Right lobe of liver (tissue), 6 donors: ENCODE measurements at regions not wholly inside any gene's neighbourhood (a gene's known extent, or its start where the extent isn't known, plus 50 kb on each side); places are given as distances from the start of the nearest gene placed in this dataset.
"Not testable (repeated sequence)": the region's sequence is repeated elsewhere in the genome, so short reads cannot be mapped to it uniquely, and the experiment has no call there.

Source experiments
- ATAC-seq, 4 donors: fragments of 200-7000 bp; cut with Tn5 transposase; one replicate each; pipeline ENCODE4 v1.9.1; 2020; ENCODE audit warnings: mild to moderate bottlenecking in 4 of 4, moderate library complexity in 4 of 4
- DNase-seq, 3 donors: peaks; one replicate each; pipeline ENCODE4 v3.0.0-alpha.2; 2020
- H3K27ac ChIP-seq, 3 donors: fragments of 200-600 bp; one replicate each; pipeline ENCODE4 v1.8.0; 2022
- H3K27me3 ChIP-seq, 2 donors: fragments of 200-600 bp; one replicate each; pipeline ENCODE4 v1.8.0; 2022
- H3K36me3 ChIP-seq, 4 donors: fragments of 200-600 bp; sonication (generic) in 1 of 4; one replicate each; pipeline versions ENCODE4 v1.5.1 to v1.8.0; 2017 to 2022; ENCODE audit warnings: control low read depth in 1 of 4
- H3K4me1 ChIP-seq, 4 donors: fragments of 200-600 bp; sonication (generic) in 1 of 4; one replicate each; pipeline versions ENCODE4 v1.5.1 to v1.8.0; 2017 to 2022; ENCODE audit warnings: control low read depth in 1 of 4
- H3K4me3 ChIP-seq, 3 donors: fragments of 200-600 bp; one replicate each; pipeline ENCODE4 v1.8.0; 2022
- H3K9me3 ChIP-seq, 4 donors: fragments of 200-600 bp; sonication (generic) in 1 of 4; one replicate each; pipeline versions ENCODE4 v1.5.1 to v1.8.0; 2017 to 2022; ENCODE audit warnings: control low read depth in 1 of 4
- POLR2A ChIP-seq: fragments of 450-650 bp; IDR thresholded peaks from one replicate; pipeline ENCODE4 v1.6.1; 2017; ENCODE audit warnings: antibody characterized with exemption, mild to moderate bottlenecking
- WGBS: methylation state at CpG from one replicate; pipeline ENCODE4 v1.1.6; 2018; ENCODE audit warnings: low coverage, low lambda C conversion rate; ENCODE audit not compliant: insufficient coverage; ENCODE audit errors: missing lambda C conversion rate; 5-methylcytosine and 5-hydroxymethylcytosine counted together
- intact Hi-C, 2 donors: fragments of 100-400 bp; cut with DNase I; formaldehyde crosslinking; loops; one replicate each; pipeline versions ENCODE4 v1.11.2 to v1.14.1; 2022
- TF ChIP-seq, protein P1 (sequence below), 4 donors: fragments of 200-600 bp in 3 of 4; fragments of 450-650 bp in 1 of 4; IDR thresholded peaks; one replicate each; pipeline versions ENCODE4 v1.5.1 to v1.8.0; 2016 to 2022; ENCODE audit warnings: antibody characterized with exemption in 4 of 4, mild to moderate bottlenecking in 2 of 4
- donor health status: DM: no; HTN: yes; CAD: no.
- donor health status: DM: no; HTN: no; CAD: no.
- donor health status: DM: no; HTN: no; CAD: no.
- donor health status: DM: no; HTN: yes; CAD: no.
- donor health status: DM: no; HTN: yes; CAD: no.

DNA sequence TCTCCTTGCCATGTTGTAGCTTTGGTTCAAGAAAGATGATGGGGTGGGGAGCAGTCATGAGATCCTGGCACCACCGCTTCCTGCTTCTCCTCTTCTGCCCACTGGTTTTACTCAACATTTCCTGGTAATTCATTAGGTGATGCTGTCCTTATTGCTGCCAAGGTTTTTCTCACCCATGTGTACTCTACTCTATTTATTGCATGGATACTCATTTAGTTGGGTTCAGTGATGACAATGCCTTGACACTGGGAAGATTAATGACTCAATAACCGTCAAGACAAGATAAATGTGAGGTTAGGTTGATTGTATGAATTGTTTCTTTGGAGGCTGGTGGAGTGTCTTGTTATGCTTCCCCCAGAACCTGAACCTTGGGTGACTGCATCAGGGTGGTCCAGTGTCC is 484.2 kb downstream of the SIPA1L2 start:
- ATAC-seq = no peak
- no peaks in the 10 kb centered on the region for H3K9me3 ChIP-seq
- H3K4me1 ChIP-seq = no peaks in the 10 kb centered on the region
- no peak overlapping the region for H3K4me3 ChIP-seq
- WGBS = 76% methylated on average over 2 of the region's 2 CpGs
- H3K27me3 ChIP-seq = no peaks in the 10 kb centered on the region
- H3K27ac ChIP-seq = no peak overlapping the region
- no peaks in the 10 kb centered on the region for H3K36me3 ChIP-seq
- intact Hi-C loops = no loop called here
- no peak for DNase-seq
- TF ChIP-seq, protein P1, sequence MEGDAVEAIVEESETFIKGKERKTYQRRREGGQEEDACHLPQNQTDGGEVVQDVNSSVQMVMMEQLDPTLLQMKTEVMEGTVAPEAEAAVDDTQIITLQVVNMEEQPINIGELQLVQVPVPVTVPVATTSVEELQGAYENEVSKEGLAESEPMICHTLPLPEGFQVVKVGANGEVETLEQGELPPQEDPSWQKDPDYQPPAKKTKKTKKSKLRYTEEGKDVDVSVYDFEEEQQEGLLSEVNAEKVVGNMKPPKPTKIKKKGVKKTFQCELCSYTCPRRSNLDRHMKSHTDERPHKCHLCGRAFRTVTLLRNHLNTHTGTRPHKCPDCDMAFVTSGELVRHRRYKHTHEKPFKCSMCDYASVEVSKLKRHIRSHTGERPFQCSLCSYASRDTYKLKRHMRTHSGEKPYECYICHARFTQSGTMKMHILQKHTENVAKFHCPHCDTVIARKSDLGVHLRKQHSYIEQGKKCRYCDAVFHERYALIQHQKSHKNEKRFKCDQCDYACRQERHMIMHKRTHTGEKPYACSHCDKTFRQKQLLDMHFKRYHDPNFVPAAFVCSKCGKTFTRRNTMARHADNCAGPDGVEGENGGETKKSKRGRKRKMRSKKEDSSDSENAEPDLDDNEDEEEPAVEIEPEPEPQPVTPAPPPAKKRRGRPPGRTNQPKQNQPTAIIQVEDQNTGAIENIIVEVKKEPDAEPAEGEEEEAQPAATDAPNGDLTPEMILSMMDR (IDR thresholded peaks at IDR 0.05) = no peak
- no peak for TF ChIP-seq POLR2A

DNA sequence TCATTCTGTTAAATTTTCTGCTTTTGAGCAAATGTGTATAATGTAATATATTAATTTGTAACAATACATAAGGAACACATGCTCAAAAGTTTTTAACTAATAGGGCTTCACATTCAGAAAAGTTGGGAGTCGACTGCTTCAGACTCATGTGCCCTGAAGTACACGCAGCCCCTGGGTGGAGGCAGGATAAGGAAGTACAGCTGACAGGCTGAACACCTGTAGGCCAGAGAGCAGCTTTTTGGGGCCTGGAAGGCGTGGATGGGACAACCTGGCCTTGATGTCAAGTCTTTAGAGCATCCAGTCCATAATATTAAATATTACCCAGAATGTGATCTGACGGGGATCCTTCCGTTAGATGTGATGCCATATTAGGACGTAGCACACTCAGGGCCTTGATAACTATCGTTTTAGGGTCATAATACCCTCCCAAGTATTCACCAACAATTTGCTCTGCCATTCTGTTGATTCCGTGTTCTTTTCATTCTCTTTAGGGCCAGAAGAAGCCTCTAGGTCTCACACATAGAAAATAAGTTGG is 485.2 kb downstream of the SIPA1L2 start:
- 82% methylated on average over 7 of the region's 8 CpGs for WGBS
- Histone ChIP-seq H3K36me3 (no peaks in the 10 kb centered on the region), H3K27me3 (no peaks in the 10 kb centered on the region), H3K4me1 (no peaks in the 10 kb centered on the region), H3K27ac (no peak overlapping the region), H3K4me3 (no peak overlapping the region), H3K9me3 (no peaks in the 10 kb centered on the region)
- intact Hi-C loops = no loop called here
- ATAC-seq (no peak), DNase-seq (no peak)
- TF ChIP-seq, protein P1 (IDR thresholded peaks at IDR 0.05) = no peak
- no peak for TF ChIP-seq POLR2A

DNA sequence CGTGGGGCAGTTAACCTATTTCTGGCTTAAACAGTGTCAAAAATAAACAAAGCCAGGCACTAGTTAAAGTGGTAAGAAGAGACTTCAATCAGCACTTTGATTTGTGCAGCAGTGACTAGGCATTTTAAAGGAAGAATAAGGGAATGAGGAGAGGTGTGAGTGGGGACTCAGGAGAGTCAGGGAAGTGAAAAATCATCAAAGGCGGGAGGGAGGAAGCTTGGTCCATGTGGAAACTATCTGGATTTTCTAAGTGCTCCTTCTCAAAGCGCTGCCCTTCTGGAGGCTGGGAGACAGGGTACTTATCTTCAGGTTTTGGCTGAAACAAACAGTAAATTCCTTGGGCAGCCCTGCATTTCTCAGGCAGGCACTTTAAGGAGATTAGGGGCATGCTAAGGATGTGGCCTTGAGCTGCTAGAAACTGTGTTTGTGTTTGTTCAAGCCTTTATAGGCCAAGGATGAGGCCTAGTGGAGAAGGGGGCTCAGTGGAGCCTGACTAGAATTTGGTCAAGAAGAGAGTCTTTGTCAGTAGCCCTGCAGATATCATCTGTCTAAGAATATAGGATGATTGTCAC is 486.5 kb downstream of the SIPA1L2 start:
- Histone ChIP-seq H3K4me1 (no peaks in the 10 kb centered on the region), H3K9me3 (no peaks in the 10 kb centered on the region), H3K27me3 (no peaks in the 10 kb centered on the region), H3K27ac (no peak overlapping the region), H3K4me3 (no peak overlapping the region), H3K36me3 (no peaks in the 10 kb centered on the region)
- DNase-seq (no peak), ATAC-seq (no peak)
- TF ChIP-seq, protein P1 (IDR thresholded peaks at IDR 0.05) = no peak
- TF ChIP-seq POLR2A = no peak
- 61% methylated on average over 3 of the region's 3 CpGs for WGBS
- intact Hi-C loops = no loop called here

DNA sequence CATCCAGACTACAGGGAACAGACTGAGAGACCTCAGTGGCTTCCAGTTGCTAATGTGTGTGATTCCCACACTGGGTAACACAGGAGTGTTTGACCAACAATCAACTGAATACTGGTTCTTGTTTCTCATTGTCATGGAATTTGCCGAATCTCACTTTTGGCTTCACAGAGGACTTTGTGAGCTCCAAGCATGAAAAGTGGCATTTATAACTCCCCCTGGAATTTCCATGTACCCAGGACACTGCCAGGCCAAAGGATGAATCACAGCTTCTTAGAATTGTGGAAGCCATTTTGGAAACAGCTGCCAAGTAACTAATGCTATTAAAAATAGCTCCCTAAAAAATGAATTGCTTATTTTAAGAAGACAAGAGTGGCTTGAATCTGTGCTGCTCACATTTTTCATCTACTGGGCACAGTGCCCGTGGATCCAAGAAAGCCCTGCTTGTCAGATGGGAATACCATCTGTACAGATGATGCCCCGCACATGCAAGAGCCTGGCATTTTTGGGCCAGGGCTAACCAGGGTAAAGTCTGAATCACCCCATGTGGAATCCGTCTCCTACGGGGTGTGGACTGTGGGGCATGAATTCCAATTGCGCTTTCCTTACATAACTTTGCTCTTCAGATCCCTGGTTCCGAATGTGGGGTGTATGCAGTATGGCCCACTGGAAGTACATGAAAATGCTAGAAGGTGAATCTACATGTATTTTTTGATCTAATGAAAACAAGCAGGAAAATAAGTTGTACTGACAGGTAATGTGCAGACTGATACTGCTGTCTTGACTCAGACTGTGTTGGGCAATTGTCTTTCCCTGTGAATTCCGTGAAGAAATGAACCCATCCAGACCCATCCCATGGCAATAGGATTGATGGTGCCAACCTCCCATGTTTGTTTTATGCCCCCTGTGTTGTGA is 487.3 kb downstream of the SIPA1L2 start:
- Histone ChIP-seq H3K9me3 (no peaks in the 10 kb centered on the region), H3K27me3 (no peaks in the 10 kb centered on the region), H3K4me1 (no peaks in the 10 kb centered on the region), H3K4me3 (no peak overlapping the region), H3K27ac (no peak overlapping the region), H3K36me3 (no peaks in the 10 kb centered on the region)
- 67% methylated on average over 6 of the region's 8 CpGs for WGBS
- ATAC-seq (no peak), DNase-seq (no peak)
- intact Hi-C loops = no loop called here
- TF ChIP-seq, protein P1 (IDR thresholded peaks at IDR 0.05) = no peak
- no peak for TF ChIP-seq POLR2A

DNA sequence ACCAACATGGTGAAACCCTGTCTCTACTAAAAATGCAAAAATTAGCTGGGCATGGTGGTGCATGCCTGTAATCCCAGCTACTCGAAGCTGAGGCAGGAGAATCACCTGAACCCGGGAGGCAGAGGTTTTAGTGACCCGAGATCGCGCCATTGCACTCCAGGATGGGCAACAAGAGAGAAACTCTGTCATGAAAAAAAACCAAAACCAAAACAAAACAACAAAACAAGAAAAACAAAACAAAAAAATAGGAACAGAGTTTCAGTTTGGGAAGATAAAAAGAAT is 488.8 kb downstream of the SIPA1L2 start:
- H3K4me1 ChIP-seq, ATAC-seq, H3K9me3 ChIP-seq, intact Hi-C loops, H3K4me3 ChIP-seq, H3K27ac ChIP-seq, H3K27me3 ChIP-seq, H3K36me3 ChIP-seq, DNase-seq: not testable (repeated sequence)
- 17% methylated on average over 2 of the region's 5 CpGs for WGBS
